ENCODE measurements at regions not wholly inside any gene's neighbourhood (a gene's known extent, or its start where the extent isn't known, plus 50 kb on each side); places are given as distances from the start of the nearest gene placed in this dataset.

GRCh38 chr3:29214009-29214658, 66.7 kb upstream of the RBMS3 start:
- no TSS peak for BruUV-seq (replicated peaks)
- no peaks in the 10 kb centered on the region for H4K20me1 ChIP-seq (ENCODE audit: low read length)
- no peaks in the 10 kb centered on the region for H3K9me2 ChIP-seq (replicated peaks; ENCODE audit: low read length)
- H3K4me1 ChIP-seq (ENCODE audit: insufficient read depth, low read length) = peaks cover 12% of the 10 kb centered on the region
- no peaks in the 10 kb centered on the region for H3K36me3 ChIP-seq (ENCODE audit: low read depth, low read length)
- no peak overlapping the region for H3K9ac ChIP-seq (ENCODE audit: low read length)
- no peak overlapping the region for H3K4me3 ChIP-seq (ENCODE audit: low read length)
- POLR2A ChIA-PET (ENCODE audit: unreplicated experiment) = no interaction called here
- ATAC-seq (no peak), DNase-seq (no peak)
- no peaks in the 10 kb centered on the region for H3F3A ChIP-seq (ENCODE audit: low read length, unreplicated experiment)
- H3K9me3 ChIP-seq (ENCODE audit: low read length) = no peaks in the 10 kb centered on the region
- intact Hi-C loops (cut with micrococcal nuclease) = no loop called here
- no peak overlapping the region for H3K27ac ChIP-seq (ENCODE audit: low read length)
- CTCF ChIA-PET = no interaction called here
- TF ChIP-seq EZH2phosphoT487 (IDR thresholded peaks at IDR 0.05; ENCODE audit: borderline replicate concordance, low read length) = no peak
- TF ChIP-seq, protein P1, sequence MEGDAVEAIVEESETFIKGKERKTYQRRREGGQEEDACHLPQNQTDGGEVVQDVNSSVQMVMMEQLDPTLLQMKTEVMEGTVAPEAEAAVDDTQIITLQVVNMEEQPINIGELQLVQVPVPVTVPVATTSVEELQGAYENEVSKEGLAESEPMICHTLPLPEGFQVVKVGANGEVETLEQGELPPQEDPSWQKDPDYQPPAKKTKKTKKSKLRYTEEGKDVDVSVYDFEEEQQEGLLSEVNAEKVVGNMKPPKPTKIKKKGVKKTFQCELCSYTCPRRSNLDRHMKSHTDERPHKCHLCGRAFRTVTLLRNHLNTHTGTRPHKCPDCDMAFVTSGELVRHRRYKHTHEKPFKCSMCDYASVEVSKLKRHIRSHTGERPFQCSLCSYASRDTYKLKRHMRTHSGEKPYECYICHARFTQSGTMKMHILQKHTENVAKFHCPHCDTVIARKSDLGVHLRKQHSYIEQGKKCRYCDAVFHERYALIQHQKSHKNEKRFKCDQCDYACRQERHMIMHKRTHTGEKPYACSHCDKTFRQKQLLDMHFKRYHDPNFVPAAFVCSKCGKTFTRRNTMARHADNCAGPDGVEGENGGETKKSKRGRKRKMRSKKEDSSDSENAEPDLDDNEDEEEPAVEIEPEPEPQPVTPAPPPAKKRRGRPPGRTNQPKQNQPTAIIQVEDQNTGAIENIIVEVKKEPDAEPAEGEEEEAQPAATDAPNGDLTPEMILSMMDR (conservative IDR thresholded peaks at IDR 0.05; ENCODE audit: low read depth, low read length) = no peak
- H3K27me3 ChIP-seq (ENCODE audit: low read length) = no peaks in the 10 kb centered on the region
- no peaks in the 10 kb centered on the region for H3K79me2 ChIP-seq (ENCODE audit: low read length)
- H2AFZ ChIP-seq (ENCODE audit: low read length) = no peak overlapping the region
- no peak overlapping the region for H3K4me2 ChIP-seq (ENCODE audit: low read length)

GRCh38 chr3:29215948-29216347, 64.9 kb upstream of the RBMS3 start:
- no peak overlapping the region for H3K4me2 ChIP-seq (ENCODE audit: low read length)
- H3K4me3 ChIP-seq (ENCODE audit: low read length) = no peak overlapping the region
- no peaks in the 10 kb centered on the region for H3K27me3 ChIP-seq (ENCODE audit: low read length)
- BruUV-seq (replicated peaks) = no TSS peak
- POLR2A ChIA-PET (ENCODE audit: unreplicated experiment) = no interaction called here
- no peaks in the 10 kb centered on the region for H3K9me3 ChIP-seq (ENCODE audit: low read length)
- no peaks in the 10 kb centered on the region for H4K20me1 ChIP-seq (ENCODE audit: low read length)
- no peaks in the 10 kb centered on the region for H3K9me2 ChIP-seq (replicated peaks; ENCODE audit: low read length)
- peak; percentile 35; the same call in 1 of the 2 replicates for ATAC-seq
- peak; percentile 39 for DNase-seq
- CTCF ChIA-PET = no interaction called here
- H3K36me3 ChIP-seq (ENCODE audit: low read depth, low read length) = no peaks in the 10 kb centered on the region
- no peak for TF ChIP-seq EZH2 (IDR thresholded peaks at IDR 0.05; ENCODE audit: low read length, unreplicated experiment)
- no peak for TF ChIP-seq EZH2phosphoT487 (IDR thresholded peaks at IDR 0.05; ENCODE audit: borderline replicate concordance, low read length)
- TF ChIP-seq, protein P1 (conservative IDR thresholded peaks at IDR 0.05; ENCODE audit: low read depth, low read length) = no peak
- H3K79me2 ChIP-seq (ENCODE audit: low read length) = no peaks in the 10 kb centered on the region
- intact Hi-C loops (cut with micrococcal nuclease) = no loop called here
- H3K27ac ChIP-seq (ENCODE audit: low read length) = no peak overlapping the region
- no peak overlapping the region for H2AFZ ChIP-seq (ENCODE audit: low read length)
- H3K9ac ChIP-seq (ENCODE audit: low read length) = no peak overlapping the region
- H3F3A ChIP-seq (ENCODE audit: low read length, unreplicated experiment) = no peaks in the 10 kb centered on the region
- peaks cover 12% of the 10 kb centered on the region for H3K4me1 ChIP-seq (ENCODE audit: insufficient read depth, low read length)

GRCh38 chr3:29226706-29227105, 54.2 kb upstream of the RBMS3 start:
- no peaks in the 10 kb centered on the region for H4K20me1 ChIP-seq (ENCODE audit: low read length)
- no peak overlapping the region for H3K4me2 ChIP-seq (ENCODE audit: low read length)
- no peaks in the 10 kb centered on the region for H3K9me2 ChIP-seq (replicated peaks; ENCODE audit: low read length)
- DNase-seq = no peak
- TF ChIP-seq EZH2 (IDR thresholded peaks at IDR 0.05; ENCODE audit: low read length, unreplicated experiment) = no peak
- TF ChIP-seq EZH2phosphoT487 (IDR thresholded peaks at IDR 0.05; ENCODE audit: borderline replicate concordance, low read length) = no peak
- TF ChIP-seq, protein P1 (conservative IDR thresholded peaks at IDR 0.05; ENCODE audit: low read depth, low read length) = no peak
- H3K9ac ChIP-seq (ENCODE audit: low read length) = no peak overlapping the region
- ChIA-PET POLR2A (ENCODE audit: unreplicated experiment) (no interaction called here), CTCF (no interaction called here)
- H2AFZ ChIP-seq (ENCODE audit: low read length) = no peak overlapping the region
- H3K27ac ChIP-seq (ENCODE audit: low read length) = no peak overlapping the region
- H3K79me2 ChIP-seq (ENCODE audit: low read length) = no peaks in the 10 kb centered on the region
- ATAC-seq = no peak
- BruUV-seq (replicated peaks) = no TSS peak
- intact Hi-C loops (cut with micrococcal nuclease) = no loop called here
- no peaks in the 10 kb centered on the region for H3K27me3 ChIP-seq (ENCODE audit: low read length)
- H3K36me3 ChIP-seq (ENCODE audit: low read depth, low read length) = no peaks in the 10 kb centered on the region
- no peaks in the 10 kb centered on the region for H3F3A ChIP-seq (ENCODE audit: low read length, unreplicated experiment)
- H3K4me1 ChIP-seq (ENCODE audit: insufficient read depth, low read length) = no peaks in the 10 kb centered on the region
- H3K4me3 ChIP-seq (ENCODE audit: low read length) = no peak overlapping the region
- H3K9me3 ChIP-seq (ENCODE audit: low read length) = no peaks in the 10 kb centered on the region
